GM18951 (cell line): ENCODE measurements at regions not wholly inside any gene's neighbourhood (a gene's known extent, or its start where the extent isn't known, plus 50 kb on each side); places are given as distances from the start of the nearest gene placed in this dataset.
"Not testable (repeated sequence)": the region's sequence is repeated elsewhere in the genome, so short reads cannot be mapped to it uniquely, and the experiment has no call there.

Experiments
- POLR2A ChIP-seq: IDR thresholded peaks from 4 replicates; pipeline ENCODE4 v1.6.1; 2011; ENCODE audit warnings: mild to moderate bottlenecking; ENCODE audit not compliant: insufficient read length, insufficient read depth; ENCODE audit errors: extremely low read depth
- in situ Hi-C: fragments of 300-500 bp; cut with MboI; formaldehyde crosslinking; loops from one replicate; pipeline ENCODE4 v1.12.0; 2022; ENCODE audit warnings: low sequenced_read_pairs, mixed read lengths, inconsistent platforms; ENCODE audit not compliant: unreplicated experiment

DNA sequence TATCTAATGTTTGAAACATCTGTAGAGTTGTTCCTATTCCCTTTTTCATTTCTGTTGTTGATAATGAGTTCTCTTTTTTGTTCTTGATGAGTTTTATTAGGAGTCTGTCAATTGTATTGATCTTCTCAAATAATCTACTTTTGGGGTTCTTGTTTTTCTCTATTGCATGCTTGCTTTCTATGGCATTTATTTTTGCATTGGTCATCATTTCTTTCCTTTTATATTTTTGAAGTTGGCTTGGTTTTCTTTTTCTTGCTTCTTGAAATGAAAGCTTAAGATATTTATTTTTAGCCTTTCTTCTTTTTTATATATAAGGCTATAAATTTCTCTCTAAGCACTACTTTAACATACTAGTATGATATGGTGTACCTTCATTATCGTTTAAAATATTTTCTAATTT lies 381.8 kb downstream of the NPHP4 start:
- TF ChIP-seq POLR2A: no peak
- in situ Hi-C loops: no loop called here

GRCh38 chr1:5603353-5604104 lies 388.7 kb downstream of the NPHP4 start:
- TF ChIP-seq POLR2A: no peak
- in situ Hi-C loops: no loop called here

DNA sequence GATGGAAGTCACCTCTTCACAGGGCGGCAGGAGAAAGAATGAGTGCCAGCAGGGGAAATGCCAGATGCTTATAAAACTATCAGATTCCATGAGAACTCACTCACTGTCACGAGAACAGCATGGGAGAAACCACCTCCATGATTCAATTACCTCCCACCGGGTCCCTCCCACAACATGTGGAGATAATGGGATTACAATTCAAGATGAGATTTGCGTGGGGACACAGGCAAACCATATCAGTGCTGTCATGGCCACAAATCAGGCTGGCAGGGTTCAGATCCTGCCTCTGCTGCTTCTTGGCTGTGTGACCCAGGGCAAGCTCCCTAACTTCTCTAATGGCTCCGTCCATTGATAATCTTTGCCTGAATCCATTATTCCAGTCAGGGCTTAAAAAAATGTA lies 389.5 kb downstream of the NPHP4 start:
- in situ Hi-C loops: not testable (repeated sequence)

DNA sequence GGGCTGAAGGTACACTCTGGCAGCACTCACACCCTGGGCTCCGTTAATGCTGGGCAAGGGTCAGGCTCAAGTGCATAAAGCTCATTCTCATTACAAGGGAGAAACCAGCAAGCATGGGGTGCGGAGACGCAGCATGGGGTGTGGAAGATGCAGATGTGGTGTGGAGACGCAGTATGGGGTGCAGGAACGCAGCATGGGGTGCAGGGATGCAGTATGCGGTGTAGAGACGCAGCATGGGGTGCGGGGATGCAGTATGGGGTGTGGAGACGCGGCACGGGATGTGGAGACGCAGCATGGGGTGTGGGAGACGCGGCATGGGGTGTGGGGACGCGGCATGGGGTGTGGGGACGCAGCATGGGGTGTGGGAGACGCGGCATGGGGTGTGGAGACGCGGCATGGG lies 390.7 kb downstream of the NPHP4 start:
- in situ Hi-C loops: no loop called here
- TF ChIP-seq POLR2A: no peak

- TF ChIP-seq POLR2A: no peak
These were observed 392.7 kb downstream of the NPHP4 start for GRCh38 chr1:5599541-5599940.

GRCh38 chr1:5598824-5599395 lies 393.3 kb downstream of the NPHP4 start:
- no peak for TF ChIP-seq POLR2A
- in situ Hi-C loops: no loop called here

More at GRCh38 chr1:5599541-5599940, 392.7 kb downstream of the NPHP4 start:
- in situ Hi-C loops: no loop called here

DNA sequence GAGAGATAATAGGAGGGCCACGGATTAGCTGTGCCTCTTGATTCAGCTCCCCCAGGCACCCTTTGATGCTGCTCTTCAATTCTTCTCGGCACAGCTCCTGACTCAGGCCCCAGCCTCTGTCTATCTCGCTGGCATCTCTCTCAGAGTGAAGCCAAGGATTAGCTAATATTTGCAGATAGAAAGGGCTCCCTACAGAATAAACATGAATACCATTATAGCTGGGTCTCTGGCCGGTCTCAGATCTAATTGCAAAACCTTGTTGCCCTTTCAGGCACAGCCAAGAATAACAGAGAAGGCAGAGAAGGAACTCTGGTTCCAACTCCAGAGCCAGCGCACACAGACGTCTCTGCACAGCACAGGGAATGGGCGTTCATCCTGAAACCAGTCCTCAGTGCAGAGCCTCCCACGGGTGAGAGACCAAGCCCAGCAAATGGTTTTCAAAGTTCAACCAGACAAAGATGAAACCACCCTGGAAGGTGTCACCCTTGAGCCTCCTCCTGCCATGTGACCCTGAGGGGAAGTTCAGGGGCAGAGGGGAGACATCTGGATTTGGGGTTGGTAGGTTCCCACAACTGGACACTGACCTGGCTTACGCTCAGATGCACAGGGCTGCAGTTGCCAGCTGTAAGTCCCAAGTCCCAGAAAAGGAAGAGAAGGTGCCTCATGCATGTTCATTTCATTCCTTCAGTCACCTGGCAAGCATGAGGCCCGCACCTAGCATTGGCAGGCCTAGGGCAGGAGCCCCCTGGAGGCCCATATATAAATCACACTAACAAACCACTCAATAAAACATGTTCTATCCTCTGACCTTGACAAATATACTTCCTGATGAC lies 394.0 kb downstream of the NPHP4 start:
- TF ChIP-seq POLR2A: no peak
- in situ Hi-C loops: no loop called here

DNA sequence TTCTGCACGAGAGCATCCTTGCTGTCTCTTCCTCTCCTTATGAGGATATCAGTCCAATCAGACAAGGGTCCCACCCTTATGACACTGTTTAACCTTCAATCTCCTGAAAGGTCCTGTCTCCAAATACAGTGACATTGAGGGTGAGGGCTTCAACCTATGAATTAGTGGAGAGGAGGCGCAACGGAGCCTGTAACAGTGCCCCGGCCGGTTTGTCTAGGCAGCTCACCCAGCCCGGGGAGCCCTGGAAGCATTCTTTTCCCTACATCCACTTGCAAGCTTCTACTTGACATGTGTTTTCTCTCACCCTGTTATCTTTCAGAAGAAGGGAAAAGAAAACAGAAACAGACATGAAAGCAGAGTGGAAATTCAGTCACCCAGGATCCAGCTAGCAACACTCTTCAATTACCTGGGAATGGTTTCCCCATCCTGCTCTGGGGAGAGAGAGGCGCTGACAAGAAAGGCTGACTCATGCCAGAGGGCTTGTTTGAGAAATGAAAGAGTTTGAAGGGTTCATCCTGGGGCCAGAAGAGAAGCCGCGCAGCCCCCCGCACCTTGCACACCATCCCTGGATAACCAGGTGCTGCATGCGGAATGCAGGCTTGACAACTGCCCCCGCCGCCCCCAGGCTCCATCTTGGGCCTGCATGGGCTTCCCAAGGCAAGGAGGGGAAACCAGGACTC lies 394.9 kb downstream of the NPHP4 start:
- in situ Hi-C loops: no loop called here
- no peak for TF ChIP-seq POLR2A

DNA sequence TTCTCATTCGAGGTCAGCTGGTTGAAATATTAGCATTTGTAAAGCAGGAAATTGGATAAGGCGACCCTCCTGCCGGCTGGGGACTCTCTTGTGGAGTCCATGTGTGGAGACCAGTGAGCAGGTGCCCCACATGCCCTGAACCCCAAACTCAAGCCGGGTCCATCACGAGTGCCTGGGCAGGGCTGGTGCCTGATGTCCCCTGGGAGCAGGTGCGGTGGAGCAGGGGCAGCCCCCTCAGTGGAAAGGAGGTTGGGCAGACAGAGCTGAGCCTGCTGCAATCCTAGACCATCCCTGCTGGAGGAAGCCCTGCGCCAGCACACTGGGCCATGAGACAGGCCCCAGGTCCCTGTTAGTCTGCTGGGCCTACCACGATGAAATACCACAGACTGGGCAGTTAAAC lies 395.6 kb downstream of the NPHP4 start:
- no peak for TF ChIP-seq POLR2A
- in situ Hi-C loops: no loop called here

GRCh38 chr1:5595531-5596170 lies 396.6 kb downstream of the NPHP4 start:
- no peak for TF ChIP-seq POLR2A
- in situ Hi-C loops: no loop called here

DNA sequence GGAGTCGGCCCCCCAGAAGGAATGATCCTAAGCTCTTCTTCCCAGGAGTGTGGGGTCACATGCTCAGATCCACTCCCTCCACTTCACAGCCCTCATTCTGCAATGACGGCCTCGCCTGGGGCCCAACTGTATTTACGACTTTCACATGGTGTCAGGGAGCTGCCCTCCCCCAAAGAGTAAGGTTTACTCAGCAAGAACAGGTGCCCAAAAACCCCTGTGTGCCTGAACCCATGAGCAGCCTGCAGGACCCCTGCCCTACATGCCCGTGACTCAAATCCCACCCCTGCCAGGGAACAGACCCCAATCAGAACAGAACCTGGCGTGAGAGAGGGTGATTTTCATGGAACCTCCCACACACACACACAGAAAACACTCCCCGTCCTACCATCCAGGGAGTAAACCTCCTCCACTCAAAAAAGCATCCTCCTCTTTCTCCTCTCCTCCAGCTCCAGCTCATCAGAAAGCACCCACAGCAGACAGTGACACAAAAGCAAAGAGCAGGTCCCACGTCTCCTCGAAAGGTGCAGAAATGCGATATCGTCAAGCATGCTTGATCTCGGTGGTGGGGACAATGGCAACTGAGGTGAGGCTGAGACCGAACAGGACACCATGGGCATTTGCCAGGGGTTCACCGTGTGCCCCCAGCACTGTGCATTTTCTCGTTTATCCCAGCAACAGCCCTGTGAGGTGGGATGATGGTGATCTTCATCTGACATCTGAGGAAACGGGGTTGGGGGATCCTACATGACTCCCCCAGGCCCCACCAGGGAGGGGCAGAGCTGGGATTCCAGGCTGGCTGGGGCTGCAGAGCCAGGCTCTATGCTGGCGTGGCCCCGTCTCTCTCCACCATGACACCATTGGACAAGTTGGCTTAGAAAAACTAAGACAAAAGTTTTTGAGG lies 397.9 kb downstream of the NPHP4 start:
- in situ Hi-C loops: no loop called here
- TF ChIP-seq POLR2A: no peak

DNA sequence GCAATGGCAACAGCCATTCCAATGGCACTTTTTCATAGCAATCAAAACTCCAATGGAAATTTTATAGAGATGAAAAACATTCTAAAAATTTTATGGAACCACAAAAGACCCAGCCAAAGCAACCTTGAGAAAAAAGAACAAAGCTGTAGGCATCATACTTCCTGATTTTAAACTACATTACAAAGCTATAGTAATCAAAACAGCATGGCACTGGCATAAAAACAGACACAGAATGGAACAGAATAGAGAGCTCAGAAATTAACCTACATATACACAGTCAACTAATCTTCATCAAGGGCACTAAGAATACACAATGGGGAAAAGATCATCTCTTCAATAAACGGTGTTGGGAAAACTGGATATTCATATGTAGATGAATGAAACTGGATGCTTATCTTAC lies 401.5 kb downstream of the NPHP4 start:
- in situ Hi-C loops: no loop called here
- no peak for TF ChIP-seq POLR2A

DNA sequence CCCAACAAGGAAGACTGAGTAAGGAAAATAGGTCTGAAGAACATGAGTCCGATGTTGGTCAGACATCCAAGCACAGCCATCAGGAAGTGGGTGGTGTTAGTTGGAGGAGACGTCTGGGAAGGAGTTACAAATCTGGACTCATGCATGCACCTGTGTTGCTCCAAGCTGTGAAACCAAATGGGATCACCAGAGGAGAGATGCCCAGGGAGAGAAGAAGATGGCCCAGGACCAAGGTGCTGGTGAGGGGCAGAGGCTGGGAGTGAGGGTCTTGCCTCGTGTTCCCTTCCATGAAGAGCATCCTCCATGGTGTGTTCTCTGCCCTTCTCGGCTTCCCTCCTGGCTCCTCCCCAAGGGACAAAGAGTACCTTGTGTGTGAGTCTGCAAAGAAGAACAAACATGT lies 405.6 kb downstream of the NPHP4 start:
- TF ChIP-seq POLR2A: no peak
- in situ Hi-C loops: no loop called here
